GM12878 (cell line): ENCODE measurements at regions not wholly inside any gene's neighbourhood (a gene's known extent, or its start where the extent isn't known, plus 50 kb on each side); places are given as distances from the start of the nearest gene placed in this dataset.

Experiments
- ATAC-seq: fragments of 200-7000 bp; cut with Tn5 transposase; 3 replicates; pipeline ENCODE4 v1.9.1; 2020; ENCODE audit warnings: mild to moderate bottlenecking, moderate library complexity
- BruUV-seq: library from RNA; stranded (reverse); fragments of 400-500 nt; replicated peaks from 2 replicates; lab custom pipeline; 2021; lab: Mats Ljungman, UMichigan
- CTCF ChIA-PET: fragments of 300-600 bp; sonication (Branson Sonifier 250); formaldehyde crosslinking; extraction: SDS; loops from one replicate; lab custom pipeline; 2021; ENCODE audit warnings: inconsistent platforms; lab: Yijun Ruan, JAX
- POLR2A ChIA-PET: fragments of 350-600 bp; formaldehyde crosslinking; extraction: SDS; loops from one replicate; lab custom pipeline; 2021; ENCODE audit warnings: inconsistent platforms; lab: Charles Lee
- RAD21 ChIA-PET: fragments of 300-600 bp; sonication (Branson Sonifier 250); formaldehyde crosslinking; loops from one replicate; lab custom pipeline; 2023; ENCODE audit warnings: antibody characterized with exemption; ENCODE audit not compliant: unreplicated experiment; lab: Charles Lee
- SMC1A ChIA-PET: fragments of 300-600 bp; sonication (Branson Sonifier 250); formaldehyde crosslinking; loops from one replicate; lab custom pipeline; 2023; ENCODE audit not compliant: unreplicated experiment, uncharacterized antibody; lab: Charles Lee
- DNase-seq: peaks from one replicate; pipeline ENCODE4 v3.0.0-alpha.2; 2011; ENCODE audit warnings: low read depth, low spot score
- FAIRE-seq: peaks from 3 replicates; lab custom pipeline; 2011; peaks lifted over from hg19 to GRCh38; lab: Jason Lieb, UNC
- H2AFZ ChIP-seq: 2 replicates; pipeline ENCODE4 v1.6.0; 2011; ENCODE audit warnings: low read depth, low read length, control low read depth; ENCODE audit not compliant: control insufficient read depth
- H3K27ac ChIP-seq: 2 replicates; pipeline ENCODE4 v1.5.1; 2011; ENCODE audit warnings: control low read depth; ENCODE audit not compliant: control insufficient read depth, insufficient read depth
- H3K27me3 ChIP-seq, 2 experiments: replicated peaks in 1 of 2; 2 replicates each; pipeline versions ENCODE4 v1.6.0 to v1.6.1; 2011; ENCODE audit warnings: low read length in 1 of 2; ENCODE audit not compliant: control insufficient read depth in 2 of 2, insufficient read depth in 2 of 2
- H3K36me3 ChIP-seq, 2 experiments: 2 replicates each; pipeline ENCODE4 v1.5.1; 2011; ENCODE audit warnings: low read length in 1 of 2; ENCODE audit not compliant: control insufficient read depth in 2 of 2, insufficient read depth in 2 of 2
- H3K4me1 ChIP-seq: 2 replicates; pipeline ENCODE4 v1.6.1; 2011; ENCODE audit warnings: mild to moderate bottlenecking, low read length, moderate library complexity, mixed read lengths; ENCODE audit not compliant: control insufficient read depth, insufficient read depth
- H3K4me2 ChIP-seq: 2 replicates; pipeline ENCODE4 v1.6.0; 2011; ENCODE audit warnings: control low read depth; ENCODE audit not compliant: control insufficient read depth, insufficient read depth
- H3K4me3 ChIP-seq: fragments of 200-600 bp; sonication (generic); 2 replicates; pipeline ENCODE4 v1.5.1; 2016
- H3K79me2 ChIP-seq: 2 replicates; pipeline ENCODE4 v1.6.0; 2011; ENCODE audit warnings: low read length; ENCODE audit not compliant: control insufficient read depth, insufficient read depth
- H3K9ac ChIP-seq: 2 replicates; pipeline ENCODE4 v1.8.0; 2011; ENCODE audit warnings: low read length, control low read depth, mixed read lengths; ENCODE audit not compliant: control insufficient read depth, insufficient read depth
- H3K9me3 ChIP-seq: replicated peaks from 3 replicates; pipeline ENCODE4 v1.5.1; 2011; ENCODE audit warnings: mild to moderate bottlenecking, low read length; ENCODE audit not compliant: control insufficient read depth, insufficient read depth
- H4K20me1 ChIP-seq: 2 replicates; pipeline ENCODE4 v1.6.0; 2011; ENCODE audit not compliant: control insufficient read depth, insufficient read depth
- ATF7 ChIP-seq: fragments of 450-650 bp; IDR thresholded peaks from 2 replicates; pipeline ENCODE4 v1.6.1; 2016; ENCODE audit warnings: low read depth, mild to moderate bottlenecking
- BACH1 ChIP-seq: fragments of 450-650 bp; IDR thresholded peaks from 2 replicates; pipeline ENCODE4 v1.6.1; 2017; ENCODE audit warnings: mild to moderate bottlenecking, borderline replicate concordance
- CBFB ChIP-seq: IDR thresholded peaks from 2 replicates; pipeline ENCODE4 v1.6.1; 2016; ENCODE audit warnings: antibody characterized with exemption, low read depth
- CBX5 ChIP-seq: sonication (generic); IDR thresholded peaks from 2 replicates; pipeline ENCODE4 v1.6.1; 2016; ENCODE audit warnings: low read depth, moderate library complexity, mild to moderate bottlenecking, inconsistent platforms
- CHD2 ChIP-seq: IDR thresholded peaks from 2 replicates; pipeline ENCODE4 v1.6.1; 2011; ENCODE audit warnings: low read depth, low read length, improper control_type of control experiment, borderline replicate concordance
- CHD4 ChIP-seq: fragments of 200-600 bp; sonication (generic); IDR thresholded peaks from 2 replicates; pipeline ENCODE4 v1.6.1; 2016; ENCODE audit warnings: mild to moderate bottlenecking
- DPF2 ChIP-seq: fragments of 450-650 bp; IDR thresholded peaks from 2 replicates; pipeline ENCODE4 v1.6.1; 2017; ENCODE audit warnings: mild to moderate bottlenecking
- EGR1 ChIP-seq, 2 experiments: IDR thresholded peaks; 1 replicate in 1 of 2; 2 replicates in 1 of 2; pipeline ENCODE4 v1.6.1; 2011 to 2012; ENCODE audit warnings: low read depth in 2 of 2, low read length in 2 of 2, borderline replicate concordance in 1 of 2, mild to moderate bottlenecking in 1 of 2, moderate library complexity in 1 of 2
- JUNB ChIP-seq: IDR thresholded peaks from 2 replicates; pipeline ENCODE4 v1.6.1; 2016; ENCODE audit warnings: antibody characterized with exemption, mild to moderate bottlenecking
- KLF5 ChIP-seq: fragments of 450-650 bp; IDR thresholded peaks from 2 replicates; pipeline ENCODE4 v1.6.1; 2014; ENCODE audit warnings: mild to moderate bottlenecking; ENCODE audit not compliant: partially characterized antibody
- SMAD5 ChIP-seq: IDR thresholded peaks from 2 replicates; pipeline ENCODE4 v1.6.1; 2016; ENCODE audit warnings: antibody characterized with exemption, low read depth
- SMC3 ChIP-seq: IDR thresholded peaks from 2 replicates; pipeline ENCODE4 v1.6.1; 2011; ENCODE audit warnings: low read length, improper control_type of control experiment, borderline replicate concordance
- SRF ChIP-seq, 2 experiments: IDR thresholded peaks; 2 replicates each; pipeline ENCODE4 v1.6.1; 2011; ENCODE audit warnings: low read depth in 2 of 2, low read length in 2 of 2, mild to moderate bottlenecking in 1 of 2, moderate library complexity in 1 of 2
- WRNIP1 ChIP-seq: IDR thresholded peaks from 2 replicates; pipeline ENCODE4 v1.6.1; 2011; ENCODE audit warnings: low read depth, low read length, improper control_type of control experiment, borderline replicate concordance
- WGBS: methylation state at CpG from one replicate; pipeline ENCODE4 v1.1.6; 2016; ENCODE audit warnings: low lambda C conversion rate; ENCODE audit not compliant: insufficient replicate concordance, insufficient coverage; ENCODE audit errors: missing lambda C conversion rate; 5-methylcytosine and 5-hydroxymethylcytosine counted together
- in situ Hi-C: fragments of 300-500 bp; cut with MboI; formaldehyde crosslinking; loops from 9 replicates; pipeline ENCODE4 v1.14.3; 2018; ENCODE audit warnings: mixed read lengths
- intact Hi-C: fragments of 100-400 bp; cut with micrococcal nuclease; formaldehyde crosslinking; loops from one replicate; pipeline ENCODE4 v1.14.2; 2022; ENCODE audit not compliant: unreplicated experiment
- TF ChIP-seq, protein P1 (sequence below): fragments of 450-650 bp; IDR thresholded peaks from 2 replicates; pipeline ENCODE4 v1.6.1; 2017; ENCODE audit warnings: antibody characterized with exemption, mild to moderate bottlenecking, moderate library complexity
- TF ChIP-seq, protein P2 (sequence below): IDR thresholded peaks from 2 replicates; pipeline ENCODE4 v1.6.1; 2012; ENCODE audit warnings: low read depth, low read length, improper control_type of control experiment
- TF ChIP-seq, protein P3 (sequence below): IDR thresholded peaks from 2 replicates; pipeline ENCODE4 v1.6.1; 2012; ENCODE audit warnings: low read length, inconsistent platforms

DNA sequence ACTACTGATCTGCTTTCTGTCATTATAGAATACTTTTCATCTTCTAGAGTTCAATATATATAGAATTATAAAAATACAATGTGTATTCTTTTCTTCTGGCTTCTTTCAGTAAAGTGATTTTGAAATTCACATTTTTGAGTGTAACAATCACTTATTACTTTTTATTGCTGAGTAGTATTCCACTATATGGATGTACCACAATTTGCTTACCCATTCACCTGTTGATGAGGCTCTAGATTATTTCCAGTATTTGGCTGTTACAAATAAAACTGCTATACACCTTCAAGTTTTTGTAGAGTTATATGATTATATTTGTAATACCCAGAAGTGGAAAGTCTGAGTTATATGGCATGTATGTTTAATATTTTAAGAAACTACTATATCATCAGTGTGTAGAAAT, 159.4 kb downstream of the RWDD3 start (continued):
- TF ChIP-seq KLF5: no peak
- TF ChIP-seq SMC3: no peak
- TF ChIP-seq SRF (IDR thresholded peaks at IDR 0.05; ENCODE audit: low read depth in 2 of 2, low read length in 2 of 2): no peak
- TF ChIP-seq JUNB: no peak
- no peak for TF ChIP-seq DPF2

DNA sequence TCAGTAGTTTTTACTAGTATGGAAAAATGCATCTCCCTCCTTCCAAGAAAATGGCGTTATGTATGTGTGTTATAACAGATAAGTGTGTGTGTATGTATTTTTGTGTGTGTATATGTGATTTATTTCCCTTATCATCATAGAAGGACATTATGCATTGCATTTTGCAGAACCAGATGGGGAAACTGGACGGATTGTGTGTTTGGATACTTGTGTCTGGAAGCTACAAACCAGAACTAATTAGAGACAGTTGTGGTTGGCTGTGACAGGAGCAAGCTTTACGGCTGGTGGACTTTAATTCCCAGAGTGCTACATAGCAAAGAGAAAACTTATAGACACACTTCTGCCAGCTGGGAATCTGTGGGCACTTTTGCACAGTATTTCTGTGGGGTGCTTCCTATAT, 162.5 kb downstream of the RWDD3 start:
- no peak overlapping the region for H3K4me3 ChIP-seq
- ChIA-PET CTCF (no interaction called here), SMC1A (no interaction called here), POLR2A (no interaction called here)
- H3K27ac ChIP-seq: no peak overlapping the region
- no peaks in the 10 kb centered on the region for H3K4me1 ChIP-seq
- H3K9me3 ChIP-seq: no peaks in the 10 kb centered on the region
- in situ Hi-C loops: no loop called here
- H4K20me1 ChIP-seq: no peaks in the 10 kb centered on the region
- BruUV-seq: no TSS peak
- TF ChIP-seq ATF7 (no peak), BACH1 (no peak), CHD2 (no peak), CBX5 (no peak), CHD4 (no peak), EGR1 (IDR thresholded peaks at IDR 0.05; ENCODE audit: borderline replicate concordance in 1 of 2, low read depth in 2 of 2, low read length in 2 of 2) (no peak), SMAD5 (no peak), WRNIP1 (no peak), CBFB (no peak)
- TF ChIP-seq, protein P1, sequence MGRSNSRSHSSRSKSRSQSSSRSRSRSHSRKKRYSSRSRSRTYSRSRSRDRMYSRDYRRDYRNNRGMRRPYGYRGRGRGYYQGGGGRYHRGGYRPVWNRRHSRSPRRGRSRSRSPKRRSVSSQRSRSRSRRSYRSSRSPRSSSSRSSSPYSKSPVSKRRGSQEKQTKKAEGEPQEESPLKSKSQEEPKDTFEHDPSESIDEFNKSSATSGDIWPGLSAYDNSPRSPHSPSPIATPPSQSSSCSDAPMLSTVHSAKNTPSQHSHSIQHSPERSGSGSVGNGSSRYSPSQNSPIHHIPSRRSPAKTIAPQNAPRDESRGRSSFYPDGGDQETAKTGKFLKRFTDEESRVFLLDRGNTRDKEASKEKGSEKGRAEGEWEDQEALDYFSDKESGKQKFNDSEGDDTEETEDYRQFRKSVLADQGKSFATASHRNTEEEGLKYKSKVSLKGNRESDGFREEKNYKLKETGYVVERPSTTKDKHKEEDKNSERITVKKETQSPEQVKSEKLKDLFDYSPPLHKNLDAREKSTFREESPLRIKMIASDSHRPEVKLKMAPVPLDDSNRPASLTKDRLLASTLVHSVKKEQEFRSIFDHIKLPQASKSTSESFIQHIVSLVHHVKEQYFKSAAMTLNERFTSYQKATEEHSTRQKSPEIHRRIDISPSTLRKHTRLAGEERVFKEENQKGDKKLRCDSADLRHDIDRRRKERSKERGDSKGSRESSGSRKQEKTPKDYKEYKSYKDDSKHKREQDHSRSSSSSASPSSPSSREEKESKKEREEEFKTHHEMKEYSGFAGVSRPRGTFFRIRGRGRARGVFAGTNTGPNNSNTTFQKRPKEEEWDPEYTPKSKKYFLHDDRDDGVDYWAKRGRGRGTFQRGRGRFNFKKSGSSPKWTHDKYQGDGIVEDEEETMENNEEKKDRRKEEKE: no peak
- TF ChIP-seq, protein P2, sequence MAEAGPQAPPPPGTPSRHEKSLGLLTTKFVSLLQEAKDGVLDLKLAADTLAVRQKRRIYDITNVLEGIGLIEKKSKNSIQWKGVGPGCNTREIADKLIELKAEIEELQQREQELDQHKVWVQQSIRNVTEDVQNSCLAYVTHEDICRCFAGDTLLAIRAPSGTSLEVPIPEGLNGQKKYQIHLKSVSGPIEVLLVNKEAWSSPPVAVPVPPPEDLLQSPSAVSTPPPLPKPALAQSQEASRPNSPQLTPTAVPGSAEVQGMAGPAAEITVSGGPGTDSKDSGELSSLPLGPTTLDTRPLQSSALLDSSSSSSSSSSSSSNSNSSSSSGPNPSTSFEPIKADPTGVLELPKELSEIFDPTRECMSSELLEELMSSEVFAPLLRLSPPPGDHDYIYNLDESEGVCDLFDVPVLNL: no peak
- TF ChIP-seq, protein P3, sequence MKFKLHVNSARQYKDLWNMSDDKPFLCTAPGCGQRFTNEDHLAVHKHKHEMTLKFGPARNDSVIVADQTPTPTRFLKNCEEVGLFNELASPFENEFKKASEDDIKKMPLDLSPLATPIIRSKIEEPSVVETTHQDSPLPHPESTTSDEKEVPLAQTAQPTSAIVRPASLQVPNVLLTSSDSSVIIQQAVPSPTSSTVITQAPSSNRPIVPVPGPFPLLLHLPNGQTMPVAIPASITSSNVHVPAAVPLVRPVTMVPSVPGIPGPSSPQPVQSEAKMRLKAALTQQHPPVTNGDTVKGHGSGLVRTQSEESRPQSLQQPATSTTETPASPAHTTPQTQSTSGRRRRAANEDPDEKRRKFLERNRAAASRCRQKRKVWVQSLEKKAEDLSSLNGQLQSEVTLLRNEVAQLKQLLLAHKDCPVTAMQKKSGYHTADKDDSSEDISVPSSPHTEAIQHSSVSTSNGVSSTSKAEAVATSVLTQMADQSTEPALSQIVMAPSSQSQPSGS: no peak
- TF ChIP-seq, all 136 proteins: peak for 0
- no peaks in the 10 kb centered on the region for H3K36me3 ChIP-seq
- H3K79me2 ChIP-seq: no peaks in the 10 kb centered on the region
- FAIRE-seq (no peak), ATAC-seq (no peak), DNase-seq (no peak)
- 0% methylated on average over 3 of the region's 3 CpGs for WGBS
- H3K9ac ChIP-seq: no peak overlapping the region
- H3K4me2 ChIP-seq: no peak overlapping the region
- H2AFZ ChIP-seq: no peak overlapping the region
- H3K27me3 ChIP-seq: no peaks in the 10 kb centered on the region
- RAD21 ChIA-PET: no interaction called here
- intact Hi-C loops: no loop called here
